PFSK-1 (cell line): ENCODE measurements at regions not wholly inside any gene's neighbourhood (a gene's known extent, or its start where the extent isn't known, plus 50 kb on each side); places are given as distances from the start of the nearest gene placed in this dataset.

ENCODE experiments used
- FOXP2 ChIP-seq: optimal IDR thresholded peaks from 2 replicates; pipeline ENCODE3; 2011; ENCODE audit warnings: borderline replicate concordance, control low read depth, inconsistent platforms; ENCODE audit not compliant: insufficient read depth; ENCODE audit errors: extremely low read length, extremely low read depth
- POLR2AphosphoS5 ChIP-seq: IDR thresholded peaks from 2 replicates; pipeline ENCODE4 v1.6.1; 2012; ENCODE audit warnings: low read depth, mild to moderate bottlenecking, control low read depth, low read length, moderate library complexity
- SIN3A ChIP-seq: IDR thresholded peaks from 2 replicates; pipeline ENCODE4 v1.6.1; 2012; ENCODE audit warnings: mild to moderate bottlenecking, low read length, moderate library complexity, borderline replicate concordance; ENCODE audit not compliant: insufficient read depth
- TAF1 ChIP-seq: IDR thresholded peaks from 2 replicates; pipeline ENCODE4 v1.6.1; 2012; ENCODE audit warnings: low read length, control low read depth, borderline replicate concordance; ENCODE audit not compliant: insufficient read depth
- TF ChIP-seq, protein P1 (sequence below), 2 experiments: IDR thresholded peaks; 2 replicates each; pipeline versions ENCODE4 v1.6.1 to v1.8.0; 2011 to 2012; ENCODE audit warnings: low read depth in 2 of 2, low read length in 2 of 2, control low read depth in 1 of 2, inconsistent platforms in 1 of 2, mild to moderate bottlenecking in 1 of 2, moderate library complexity in 1 of 2; ENCODE audit not compliant: insufficient read depth in 1 of 2

DNA sequence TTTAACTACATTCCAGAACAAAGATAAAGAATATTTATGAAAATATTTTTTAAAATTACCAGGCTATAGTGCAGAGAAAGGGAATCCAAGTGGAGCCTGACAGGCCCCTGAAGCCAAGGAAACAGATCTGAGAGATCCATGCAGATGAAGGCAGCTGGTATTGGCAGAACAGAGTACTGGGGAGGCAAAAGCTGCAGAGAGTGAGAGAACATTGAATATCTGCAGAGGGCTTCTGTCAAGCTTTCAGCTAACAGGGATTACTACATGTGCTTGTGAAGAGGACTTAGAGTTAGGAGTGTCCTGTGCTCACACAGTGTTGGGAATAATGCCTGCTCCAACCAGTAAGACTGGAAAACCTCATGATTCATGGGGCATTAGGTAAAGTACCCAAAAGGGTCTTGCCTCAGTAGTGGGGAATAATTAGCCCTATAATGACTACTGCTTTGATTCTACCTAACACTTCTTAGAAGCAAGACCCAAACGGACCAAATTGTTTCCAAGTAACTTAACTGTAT, 657.2 kb downstream of the DHX35 start:
- TF ChIP-seq SIN3A, result no peak
- TF ChIP-seq, protein P1, sequence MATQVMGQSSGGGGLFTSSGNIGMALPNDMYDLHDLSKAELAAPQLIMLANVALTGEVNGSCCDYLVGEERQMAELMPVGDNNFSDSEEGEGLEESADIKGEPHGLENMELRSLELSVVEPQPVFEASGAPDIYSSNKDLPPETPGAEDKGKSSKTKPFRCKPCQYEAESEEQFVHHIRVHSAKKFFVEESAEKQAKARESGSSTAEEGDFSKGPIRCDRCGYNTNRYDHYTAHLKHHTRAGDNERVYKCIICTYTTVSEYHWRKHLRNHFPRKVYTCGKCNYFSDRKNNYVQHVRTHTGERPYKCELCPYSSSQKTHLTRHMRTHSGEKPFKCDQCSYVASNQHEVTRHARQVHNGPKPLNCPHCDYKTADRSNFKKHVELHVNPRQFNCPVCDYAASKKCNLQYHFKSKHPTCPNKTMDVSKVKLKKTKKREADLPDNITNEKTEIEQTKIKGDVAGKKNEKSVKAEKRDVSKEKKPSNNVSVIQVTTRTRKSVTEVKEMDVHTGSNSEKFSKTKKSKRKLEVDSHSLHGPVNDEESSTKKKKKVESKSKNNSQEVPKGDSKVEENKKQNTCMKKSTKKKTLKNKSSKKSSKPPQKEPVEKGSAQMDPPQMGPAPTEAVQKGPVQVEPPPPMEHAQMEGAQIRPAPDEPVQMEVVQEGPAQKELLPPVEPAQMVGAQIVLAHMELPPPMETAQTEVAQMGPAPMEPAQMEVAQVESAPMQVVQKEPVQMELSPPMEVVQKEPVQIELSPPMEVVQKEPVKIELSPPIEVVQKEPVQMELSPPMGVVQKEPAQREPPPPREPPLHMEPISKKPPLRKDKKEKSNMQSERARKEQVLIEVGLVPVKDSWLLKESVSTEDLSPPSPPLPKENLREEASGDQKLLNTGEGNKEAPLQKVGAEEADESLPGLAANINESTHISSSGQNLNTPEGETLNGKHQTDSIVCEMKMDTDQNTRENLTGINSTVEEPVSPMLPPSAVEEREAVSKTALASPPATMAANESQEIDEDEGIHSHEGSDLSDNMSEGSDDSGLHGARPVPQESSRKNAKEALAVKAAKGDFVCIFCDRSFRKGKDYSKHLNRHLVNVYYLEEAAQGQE (IDR thresholded peaks at IDR 0.05; ENCODE audit: insufficient read depth in 1 of 2, low read depth in 2 of 2, low read length in 2 of 2), result no peak
- TF ChIP-seq POLR2AphosphoS5, result no peak
- TF ChIP-seq FOXP2, result no peak

DNA sequence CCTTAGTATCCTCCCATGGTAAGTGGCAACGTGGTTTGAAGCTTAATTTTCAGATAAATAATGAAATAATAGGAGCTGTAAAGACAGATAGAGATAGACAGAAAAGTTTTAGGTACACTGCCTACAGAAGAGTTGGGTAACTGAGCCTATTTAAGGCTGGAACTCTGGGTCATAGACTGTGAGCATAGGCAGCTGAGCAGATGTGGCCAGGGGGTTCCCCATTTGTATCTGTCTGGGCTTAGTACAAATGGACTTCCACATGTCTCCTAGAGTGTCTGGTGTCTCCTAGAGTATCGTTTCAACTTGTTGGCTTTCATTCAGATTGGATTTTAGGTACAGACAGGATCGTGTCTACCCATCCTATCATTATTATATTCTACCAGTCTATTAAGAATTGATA, 649.8 kb downstream of the DHX35 start:
- TF ChIP-seq FOXP2 (no peak), SIN3A (no peak), POLR2AphosphoS5 (no peak), TAF1 (no peak)
- TF ChIP-seq, protein P1 (IDR thresholded peaks at IDR 0.05; ENCODE audit: insufficient read depth in 1 of 2, low read depth in 2 of 2, low read length in 2 of 2), result no peak

DNA sequence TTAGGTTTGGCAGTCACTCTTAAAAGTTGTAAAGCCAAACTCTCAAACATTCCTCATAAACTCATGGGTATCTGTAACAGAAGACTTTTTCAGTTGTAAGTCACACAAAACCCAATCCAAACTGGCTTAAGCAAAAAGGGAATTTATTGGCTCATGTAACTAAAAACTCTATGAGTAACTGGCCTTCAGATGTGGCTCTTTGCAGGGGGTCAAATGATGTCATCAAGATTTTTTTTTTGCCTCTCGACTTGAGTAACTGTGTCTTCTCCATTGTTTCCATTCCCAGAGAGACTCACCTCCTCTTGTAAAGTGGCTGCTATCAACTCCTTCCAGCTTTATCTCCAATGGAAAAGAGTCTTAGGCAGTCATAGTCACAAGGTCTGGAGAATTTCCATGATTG, 645.0 kb downstream of the DHX35 start:
- TF ChIP-seq TAF1, result no peak
- TF ChIP-seq SIN3A, result no peak
- TF ChIP-seq, protein P1 (IDR thresholded peaks at IDR 0.05; ENCODE audit: insufficient read depth in 1 of 2, low read depth in 2 of 2, low read length in 2 of 2), result no peak
- TF ChIP-seq FOXP2, result no peak
- TF ChIP-seq POLR2AphosphoS5, result no peak

DNA sequence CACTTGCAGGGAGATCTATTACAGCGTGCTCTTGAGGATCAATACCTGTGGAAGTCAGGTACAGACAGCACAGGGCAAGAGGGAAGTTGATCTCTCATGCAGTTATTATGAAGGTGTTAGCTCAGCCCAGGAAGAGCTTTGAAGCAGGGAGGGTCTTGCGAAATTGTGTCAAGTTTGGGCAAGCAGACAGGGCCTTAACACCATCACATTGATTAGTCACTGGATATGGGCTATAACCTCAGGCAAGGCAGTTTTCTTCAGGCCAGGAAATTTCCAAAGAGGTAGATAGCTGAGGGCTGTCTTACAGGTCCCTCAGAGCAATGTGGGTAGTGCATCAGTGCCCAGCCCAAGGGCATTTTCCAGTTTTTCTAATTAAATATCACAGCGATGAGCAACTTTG, 643.8 kb downstream of the DHX35 start:
- TF ChIP-seq POLR2AphosphoS5 (no peak), TAF1 (no peak), SIN3A (no peak), FOXP2 (no peak)
- TF ChIP-seq, protein P1 (IDR thresholded peaks at IDR 0.05; ENCODE audit: insufficient read depth in 1 of 2, low read depth in 2 of 2, low read length in 2 of 2), result no peak

- TF ChIP-seq SIN3A, result no peak
- no peak for TF ChIP-seq POLR2AphosphoS5
- TF ChIP-seq TAF1, result no peak
- no peak for TF ChIP-seq FOXP2
- TF ChIP-seq, protein P1 (IDR thresholded peaks at IDR 0.05; ENCODE audit: insufficient read depth in 1 of 2, low read depth in 2 of 2, low read length in 2 of 2), result no peak
These were observed 643.2 kb downstream of the DHX35 start for GRCh38 chr20:39605361-39605760.
